Kidney (tissue), 13 donors: ENCODE measurements at regions not wholly inside any gene's neighbourhood (a gene's known extent, or its start where the extent isn't known, plus 50 kb on each side); places are given as distances from the start of the nearest gene placed in this dataset.

Experiments
- DNase-seq, 5 donors: peaks; one replicate each; pipeline ENCODE4 v3.0.0-alpha.2; 2013 to 2020
- FAIRE-seq: peaks from 2 replicates; lab custom pipeline; 2012; peaks lifted over from hg19 to GRCh38; lab: Jason Lieb, UNC
- H3K27ac ChIP-seq, 2 donors: one replicate each; pipeline ENCODE4 v1.7.0; 2013; ENCODE audit warnings: low read depth in 2 of 2, low read length in 2 of 2, inconsistent platforms in 1 of 2
- H3K27me3 ChIP-seq: one replicate; pipeline ENCODE4 v1.7.1; 2013; ENCODE audit warnings: low read length, inconsistent platforms; ENCODE audit not compliant: control insufficient read depth, insufficient read depth
- H3K36me3 ChIP-seq, 3 donors: one replicate each; pipeline versions ENCODE4 v1.7.0 to v1.7.1; 2013; ENCODE audit warnings: low read length in 3 of 3, control low read depth in 1 of 3, inconsistent platforms in 1 of 3; ENCODE audit not compliant: insufficient read depth in 3 of 3, control insufficient read depth in 2 of 3
- H3K4me1 ChIP-seq, 3 donors: one replicate each; pipeline versions ENCODE4 v1.7.0 to v1.7.1; 2013; ENCODE audit warnings: low read length in 3 of 3, inconsistent platforms in 1 of 3, low read depth in 1 of 3; ENCODE audit not compliant: control insufficient read depth in 2 of 3, insufficient read depth in 2 of 3
- H3K4me3 ChIP-seq, 3 donors: one replicate each; pipeline versions ENCODE4 v1.7.0 to v1.8.1; 2013; ENCODE audit warnings: low read length in 3 of 3, control low read depth in 1 of 3, inconsistent platforms in 1 of 3
- H3K9ac ChIP-seq, 3 donors: one replicate each; pipeline versions ENCODE4 v1.7.0 to v1.7.1; 2013; ENCODE audit warnings: low read length in 3 of 3, control low read depth in 1 of 3, inconsistent platforms in 1 of 3
- H3K9me3 ChIP-seq, 3 donors: one replicate each; pipeline versions ENCODE4 v1.7.0 to v1.7.1; 2013; ENCODE audit warnings: low read length in 3 of 3, control low read depth in 1 of 3, inconsistent platforms in 1 of 3; ENCODE audit not compliant: control insufficient read depth in 2 of 3, insufficient read depth in 1 of 3
- intact Hi-C: fragments of 100-400 bp; cut with DNase I; formaldehyde crosslinking; loops from one replicate; pipeline ENCODE4 v1.11.1; 2022
- TF ChIP-seq, protein P1 (sequence below): IDR thresholded peaks from 3 replicates; pipeline ENCODE4 v1.5.1; 2012; ENCODE audit warnings: mild to moderate bottlenecking, moderate library complexity, borderline replicate concordance; ENCODE audit not compliant: insufficient read depth; ENCODE audit errors: extremely low read depth
- donor health status: control.
- donor health status: control.
- donor health status: control.
- donor health status: control.
- donor health status: control.
- donor health status: DM: yes; HTN: yes; CAD: no.
- donor health status: Normal renal cell carcinoma (clear cell type).

GRCh38 chr2:66242099-66242789 is 192.7 kb upstream of the MEIS1 start:
- Histone ChIP-seq H3K4me1 (peaks cover 0 to 3% (median 0%) of the 10 kb centered on the region in 3 donors), H3K4me3 (no peak overlapping the region), H3K9ac (no peak overlapping the region), H3K27me3 (no peaks in the 10 kb centered on the region), H3K36me3 (no peaks in the 10 kb centered on the region), H3K9me3 (no peaks in the 10 kb centered on the region), H3K27ac (no peak overlapping the region)
- intact Hi-C loops, result no loop called here
- DNase-seq (no peak), FAIRE-seq (no peak)
- TF ChIP-seq, protein P1, sequence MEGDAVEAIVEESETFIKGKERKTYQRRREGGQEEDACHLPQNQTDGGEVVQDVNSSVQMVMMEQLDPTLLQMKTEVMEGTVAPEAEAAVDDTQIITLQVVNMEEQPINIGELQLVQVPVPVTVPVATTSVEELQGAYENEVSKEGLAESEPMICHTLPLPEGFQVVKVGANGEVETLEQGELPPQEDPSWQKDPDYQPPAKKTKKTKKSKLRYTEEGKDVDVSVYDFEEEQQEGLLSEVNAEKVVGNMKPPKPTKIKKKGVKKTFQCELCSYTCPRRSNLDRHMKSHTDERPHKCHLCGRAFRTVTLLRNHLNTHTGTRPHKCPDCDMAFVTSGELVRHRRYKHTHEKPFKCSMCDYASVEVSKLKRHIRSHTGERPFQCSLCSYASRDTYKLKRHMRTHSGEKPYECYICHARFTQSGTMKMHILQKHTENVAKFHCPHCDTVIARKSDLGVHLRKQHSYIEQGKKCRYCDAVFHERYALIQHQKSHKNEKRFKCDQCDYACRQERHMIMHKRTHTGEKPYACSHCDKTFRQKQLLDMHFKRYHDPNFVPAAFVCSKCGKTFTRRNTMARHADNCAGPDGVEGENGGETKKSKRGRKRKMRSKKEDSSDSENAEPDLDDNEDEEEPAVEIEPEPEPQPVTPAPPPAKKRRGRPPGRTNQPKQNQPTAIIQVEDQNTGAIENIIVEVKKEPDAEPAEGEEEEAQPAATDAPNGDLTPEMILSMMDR, result no peak

GRCh38 chr2:66240286-66240685 is 194.6 kb upstream of the MEIS1 start:
- FAIRE-seq, result no peak
- no peak overlapping the region for H3K4me3 ChIP-seq
- H3K27me3 ChIP-seq, result no peaks in the 10 kb centered on the region
- no peaks in the 10 kb centered on the region for H3K9me3 ChIP-seq
- TF ChIP-seq, protein P1, result no peak
- no peak overlapping the region for H3K27ac ChIP-seq
- no peak overlapping the region for H3K9ac ChIP-seq
- peak in 1 of 5 donors; percentile 25 for DNase-seq
- no peaks in the 10 kb centered on the region for H3K36me3 ChIP-seq
- peaks cover 0 to 3% (median 0%) of the 10 kb centered on the region in 3 donors for H3K4me1 ChIP-seq
- intact Hi-C loops, result no loop called here

DNA sequence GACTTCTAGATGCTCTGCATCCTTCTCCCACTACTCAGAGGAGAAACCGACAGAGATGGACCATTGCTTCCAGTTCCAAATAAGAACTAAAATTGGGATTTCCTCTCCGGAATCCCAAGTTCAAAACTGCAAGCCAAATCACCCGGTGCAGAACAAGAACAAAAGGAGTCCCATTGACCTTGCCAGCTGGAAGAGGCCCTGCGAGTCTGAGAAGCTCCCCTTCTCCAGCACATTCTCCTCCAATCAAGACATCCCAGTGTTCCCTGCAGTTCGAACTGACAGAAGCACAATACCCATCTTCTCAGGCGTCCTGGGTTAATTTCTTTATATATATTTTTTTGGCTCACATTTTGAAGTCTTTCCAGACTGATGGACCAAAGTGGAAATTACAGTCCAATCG is 195.3 kb upstream of the MEIS1 start:
- TF ChIP-seq, protein P1, result no peak
- H3K27me3 ChIP-seq, result no peaks in the 10 kb centered on the region
- peaks cover 0 to 3% (median 0%) of the 10 kb centered on the region in 3 donors for H3K4me1 ChIP-seq
- H3K9ac ChIP-seq, result no peak overlapping the region
- FAIRE-seq (no peak), DNase-seq (no peak)
- intact Hi-C loops, result no loop called here
- H3K4me3 ChIP-seq, result no peak overlapping the region
- H3K36me3 ChIP-seq, result no peaks in the 10 kb centered on the region
- H3K9me3 ChIP-seq, result no peaks in the 10 kb centered on the region
- no peak overlapping the region for H3K27ac ChIP-seq
